ENCODE measurements at regions not wholly inside any gene's neighbourhood (a gene's known extent, or its start where the extent isn't known, plus 50 kb on each side); places are given as distances from the start of the nearest gene placed in this dataset.
"Not testable (repeated sequence)": the region's sequence is repeated elsewhere in the genome, so short reads cannot be mapped to it uniquely, and the experiment has no call there.

GRCh38 chr12:34190054-34190453 is 167.8 kb downstream of the ALG10 start:
- DNase-seq (ENCODE audit: low spot score) = no peak

- DNase-seq (ENCODE audit: low spot score) = no peak
These were observed 176.6 kb downstream of the ALG10 start for GRCh38 chr12:34198924-34199323.

DNA sequence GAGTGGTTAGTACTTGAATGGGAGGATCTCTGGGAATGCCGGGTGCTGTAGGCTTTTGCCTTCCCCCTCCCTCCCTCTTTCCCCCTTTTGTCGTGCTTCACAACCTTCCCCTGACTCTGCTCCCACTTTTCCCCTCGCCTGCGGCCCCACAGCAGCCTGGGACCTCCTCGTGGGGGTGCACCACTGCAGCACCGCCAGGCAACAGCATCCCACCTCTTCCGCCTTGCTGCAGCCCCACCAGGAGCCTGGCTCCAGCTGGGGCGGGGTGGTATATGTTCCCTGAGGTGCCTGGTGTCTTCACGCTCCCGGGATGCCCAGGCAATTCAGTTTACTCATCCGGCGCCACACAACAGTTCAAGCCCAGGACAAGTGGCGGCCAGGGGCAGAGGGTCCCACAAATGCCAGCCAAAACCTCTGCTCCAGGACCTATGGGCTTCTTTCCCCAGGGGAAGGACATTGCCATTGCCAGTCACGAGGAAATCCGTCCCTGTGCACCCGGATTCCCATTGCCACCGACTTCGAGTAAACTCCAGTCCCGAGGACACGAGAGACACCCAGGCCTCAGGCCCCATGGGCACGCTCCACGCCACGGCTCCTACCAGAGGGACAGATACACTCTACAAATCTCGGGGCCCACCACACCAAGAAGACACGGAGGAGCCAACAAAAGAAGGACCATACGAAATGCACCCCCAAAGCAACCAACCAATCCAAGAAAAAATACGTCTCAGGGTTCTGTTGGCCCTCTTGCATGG is 181.7 kb downstream of the ALG10 start:
- no peak for DNase-seq (ENCODE audit: low spot score)

DNA sequence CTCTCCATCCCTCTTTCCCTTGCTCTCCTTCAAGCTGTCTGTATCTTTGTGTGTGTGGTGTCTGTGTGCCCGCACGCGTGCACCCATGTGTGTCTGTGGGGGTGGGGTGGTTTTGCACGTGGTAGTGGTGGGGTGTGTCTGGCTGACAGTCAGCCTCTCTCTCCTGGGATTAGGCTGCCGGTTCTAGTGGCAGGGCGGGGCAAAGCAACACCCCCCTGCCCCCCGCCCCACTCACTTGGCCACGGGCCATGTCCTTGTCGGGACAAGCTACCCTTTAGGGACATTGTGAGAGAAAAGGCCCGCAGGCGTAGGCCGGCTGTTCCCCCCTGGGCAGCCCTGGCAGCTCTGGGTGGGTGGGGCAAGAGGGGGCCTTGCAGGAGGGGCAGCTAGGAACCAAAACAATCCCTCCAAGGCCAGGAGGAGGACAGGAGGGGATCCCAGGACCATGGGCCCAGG is 182.6 kb downstream of the ALG10 start:
- no peak for DNase-seq (ENCODE audit: low spot score)

- DNase-seq (ENCODE audit: low spot score) = no peak
These were observed 183.1 kb downstream of the ALG10 start for GRCh38 chr12:34205401-34205800.

DNA sequence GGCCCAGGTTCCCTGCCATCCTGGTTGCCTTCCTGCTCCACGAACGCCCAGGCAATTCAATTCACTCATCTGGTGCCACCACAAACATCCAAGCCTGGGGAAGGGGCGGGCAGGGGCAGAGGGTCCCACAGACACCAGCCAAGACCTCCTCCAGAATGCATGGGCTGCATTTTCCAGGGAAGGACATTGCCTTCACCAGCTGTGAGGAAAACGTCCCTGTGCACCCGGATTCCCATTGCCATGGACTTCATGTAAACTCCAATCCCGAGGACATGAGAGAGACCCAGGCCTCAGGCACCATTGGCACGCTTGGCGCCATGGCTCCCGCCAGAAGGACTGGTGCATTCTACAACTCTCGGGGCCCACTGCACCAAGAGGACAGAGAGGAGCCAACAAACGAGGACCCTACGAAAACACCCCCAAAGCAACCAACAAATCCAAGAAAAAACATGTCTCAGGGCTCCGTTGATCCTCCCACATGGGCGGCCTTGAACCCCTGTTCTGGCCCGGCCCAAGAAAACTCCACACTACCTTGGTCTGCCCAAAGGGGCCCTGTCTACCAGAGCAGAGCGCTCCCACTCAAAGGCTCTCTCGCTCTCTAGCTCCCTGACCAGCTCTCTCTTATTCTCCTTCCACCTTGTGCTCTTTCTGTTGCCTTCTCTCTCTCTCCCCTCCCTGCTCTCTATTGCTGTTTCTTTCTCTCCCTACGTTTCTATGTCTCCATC is 183.9 kb downstream of the ALG10 start:
- DNase-seq (ENCODE audit: low spot score) = no peak

- DNase-seq (ENCODE audit: low spot score) = no peak
These were observed 185.6 kb downstream of the ALG10 start for GRCh38 chr12:34207858-34208257.

DNA sequence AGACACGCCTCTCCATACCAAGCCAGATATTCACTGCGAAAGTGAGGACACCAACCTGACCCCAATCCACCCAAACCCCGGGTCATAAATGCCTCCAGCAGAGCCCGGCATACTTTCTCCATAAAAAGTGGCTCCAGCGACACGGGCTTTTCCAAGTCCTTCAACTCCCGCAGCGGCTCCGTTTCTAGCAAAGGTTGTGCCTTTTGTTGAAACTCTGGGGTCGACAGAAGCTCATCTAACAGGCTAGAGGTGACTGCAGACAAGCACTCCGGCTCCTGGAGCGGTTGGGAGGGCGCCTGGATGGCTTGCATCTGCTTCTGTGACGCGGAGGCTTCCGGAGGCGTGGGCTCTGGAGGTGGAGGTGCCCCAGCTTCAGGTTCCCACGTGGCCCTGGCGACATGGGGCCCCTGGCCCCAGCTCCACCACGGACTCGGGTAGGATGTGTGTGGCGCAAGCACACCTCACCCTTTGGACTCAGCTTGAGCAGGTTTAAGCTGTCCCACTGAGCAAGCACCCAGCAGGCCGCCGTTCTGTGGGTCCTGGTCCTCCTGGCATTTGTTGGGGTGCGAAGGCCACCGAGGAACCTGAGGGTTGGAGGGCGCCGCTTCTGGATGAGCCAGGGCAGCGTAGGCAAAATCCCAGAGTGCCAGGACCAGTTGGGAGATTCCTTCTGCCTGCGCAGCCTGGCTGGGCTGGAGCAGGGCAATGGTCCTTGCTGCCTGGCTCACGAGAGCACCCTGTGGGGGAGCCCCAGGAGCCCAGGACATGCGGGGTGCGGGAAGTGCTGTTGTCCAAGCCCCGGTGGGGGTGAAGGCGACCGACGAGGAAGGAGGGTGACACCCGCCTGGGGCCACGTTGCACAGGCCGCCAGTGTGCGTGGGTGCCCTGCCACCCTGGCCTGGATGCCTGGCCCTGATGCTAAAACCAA is 186.3 kb downstream of the ALG10 start:
- DNase-seq (ENCODE audit: low spot score) = no peak

GRCh38 chr12:34209259-34209835 is 187.1 kb downstream of the ALG10 start:
- DNase-seq (ENCODE audit: low spot score) = no peak

DNA sequence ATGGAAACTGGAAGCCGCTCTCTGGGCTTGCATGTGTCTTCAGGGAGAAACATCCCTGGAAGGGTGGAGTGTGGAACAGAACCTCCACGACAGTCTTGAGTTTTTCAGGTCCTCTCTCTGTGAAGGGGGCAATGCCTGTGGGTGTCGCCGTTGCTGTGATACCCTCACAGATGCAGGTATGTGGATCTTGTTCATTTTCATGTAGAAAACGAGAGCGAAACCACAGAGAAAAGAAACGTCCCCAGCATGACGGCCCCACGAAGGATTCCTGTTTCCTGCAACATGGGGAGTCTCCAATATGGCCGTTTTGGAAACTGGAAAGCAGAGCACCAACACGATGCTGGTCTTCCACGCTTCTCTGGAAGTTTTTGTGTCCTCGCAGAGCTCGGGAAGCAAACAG is 187.9 kb downstream of the ALG10 start:
- DNase-seq (ENCODE audit: low spot score) = no peak

DNA sequence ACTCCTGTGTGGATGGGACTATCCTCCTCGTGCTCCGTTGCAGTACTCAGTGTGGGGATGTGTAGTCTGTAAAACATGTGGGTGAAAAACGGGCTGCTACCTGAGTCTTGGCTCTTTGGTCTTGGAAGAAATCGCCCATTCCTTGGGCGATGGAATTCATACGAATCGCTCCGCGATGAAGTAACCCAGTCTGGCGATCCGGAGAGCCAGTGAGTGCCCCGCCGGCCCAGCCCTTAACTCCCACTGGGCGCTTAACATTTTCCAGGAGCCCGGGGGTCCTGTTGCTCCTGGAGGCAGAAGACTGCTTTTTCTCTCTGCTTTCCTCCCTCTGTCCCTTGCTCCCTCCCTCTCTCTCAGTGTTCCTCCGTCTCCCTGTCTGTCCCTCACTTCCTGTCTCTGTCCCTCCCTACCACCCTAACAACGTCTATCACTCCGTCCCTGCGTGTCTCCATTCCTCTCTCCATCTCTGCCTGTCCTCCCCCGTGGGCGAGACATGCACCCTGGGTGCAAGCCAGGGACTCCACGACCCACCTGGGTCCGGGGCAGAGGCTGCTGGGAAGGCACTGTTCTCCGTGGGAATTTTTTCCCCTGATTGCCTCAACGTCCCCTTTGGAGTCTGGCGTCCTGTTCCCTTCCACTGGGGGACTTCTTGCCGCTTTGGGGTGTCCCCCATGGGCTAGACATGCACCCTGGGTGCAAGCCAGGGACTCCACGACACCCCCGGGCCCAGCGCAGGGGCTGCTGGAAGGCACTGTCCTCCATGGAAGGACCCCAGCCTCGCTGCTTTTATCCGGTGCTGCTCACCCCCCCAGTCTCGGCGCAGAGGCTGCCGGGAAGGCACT is 188.6 kb downstream of the ALG10 start:
- no peak for DNase-seq (ENCODE audit: low spot score)

- DNase-seq (ENCODE audit: low spot score) = no peak
These were observed 190.4 kb downstream of the ALG10 start for GRCh38 chr12:34212651-34213050.

- no peak for DNase-seq (ENCODE audit: low spot score)
These were observed 191.7 kb downstream of the ALG10 start for GRCh38 chr12:34214011-34214410.

DNA sequence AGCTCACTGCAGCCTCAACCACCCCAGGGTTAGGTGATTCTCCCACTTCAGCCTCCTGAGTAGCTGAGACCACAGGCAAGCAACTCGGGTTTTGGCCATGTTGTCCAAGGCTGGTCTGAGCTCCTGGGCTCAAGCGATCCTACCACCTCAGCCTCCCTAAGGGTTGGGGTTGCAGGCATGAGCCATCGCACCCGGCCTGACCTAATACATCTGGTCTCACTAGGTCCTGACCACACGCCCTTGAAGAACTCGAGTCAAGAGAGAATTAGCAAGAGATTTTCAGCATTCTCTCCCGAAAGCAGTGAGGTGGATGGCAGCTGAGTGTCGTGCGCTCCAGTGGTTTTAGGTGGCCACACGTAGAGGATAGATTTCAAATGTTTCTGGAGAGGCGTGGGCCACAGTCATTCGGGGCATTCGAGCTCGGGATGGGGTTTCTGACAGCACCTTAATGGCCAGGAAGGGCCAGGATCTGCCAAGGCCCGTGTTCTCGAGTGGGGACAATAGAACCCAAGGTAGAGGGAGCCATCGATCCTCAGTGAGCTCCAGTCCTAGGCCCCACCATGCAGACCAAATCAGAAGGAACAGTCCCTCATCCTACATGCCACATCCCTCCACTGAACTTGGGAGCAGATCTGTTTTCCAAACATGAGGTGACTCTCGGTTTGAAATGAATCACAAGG is 193.1 kb downstream of the ALG10 start:
- DNase-seq (ENCODE audit: low spot score) = no peak

GRCh38 chr12:34215893-34216285 is 193.6 kb downstream of the ALG10 start:
- DNase-seq (ENCODE audit: low spot score) = no peak

DNA sequence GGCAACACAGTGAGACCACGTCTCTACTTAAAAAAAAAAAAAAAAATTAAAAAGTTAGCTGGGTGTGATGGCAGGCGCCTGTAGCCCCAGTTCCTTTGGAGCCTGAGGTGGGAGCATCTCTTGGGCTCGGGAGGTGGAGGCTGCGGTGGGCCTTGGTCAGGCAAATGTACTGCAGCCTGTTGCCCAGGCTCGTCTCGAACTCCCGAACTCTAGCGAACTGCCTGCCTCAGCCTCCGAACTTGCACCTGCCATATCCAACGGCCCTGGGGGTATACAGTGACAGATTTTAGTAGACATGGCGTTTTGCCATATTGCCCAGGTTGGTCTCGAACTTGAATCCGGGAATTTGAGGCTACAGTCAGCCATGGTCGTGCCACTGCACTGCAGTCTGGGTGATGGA is 195.4 kb downstream of the ALG10 start:
- no peak for DNase-seq (ENCODE audit: low spot score)

- DNase-seq (ENCODE audit: low spot score) = peak; percentile 87
These were observed 196.1 kb downstream of the ALG10 start for GRCh38 chr12:34218193-34219045.

- no peak for DNase-seq (ENCODE audit: low spot score)
These were observed 196.9 kb downstream of the ALG10 start for GRCh38 chr12:34219046-34219770.

GRCh38 chr12:34220079-34220478 is 197.8 kb downstream of the ALG10 start:
- not testable (repeated sequence) for DNase-seq (ENCODE audit: low spot score)

All from HT-29 (cell line).